ENCODE measurements at regions not wholly inside any gene's neighbourhood (a gene's known extent, or its start where the extent isn't known, plus 50 kb on each side); places are given as distances from the start of the nearest gene placed in this dataset.

DNA sequence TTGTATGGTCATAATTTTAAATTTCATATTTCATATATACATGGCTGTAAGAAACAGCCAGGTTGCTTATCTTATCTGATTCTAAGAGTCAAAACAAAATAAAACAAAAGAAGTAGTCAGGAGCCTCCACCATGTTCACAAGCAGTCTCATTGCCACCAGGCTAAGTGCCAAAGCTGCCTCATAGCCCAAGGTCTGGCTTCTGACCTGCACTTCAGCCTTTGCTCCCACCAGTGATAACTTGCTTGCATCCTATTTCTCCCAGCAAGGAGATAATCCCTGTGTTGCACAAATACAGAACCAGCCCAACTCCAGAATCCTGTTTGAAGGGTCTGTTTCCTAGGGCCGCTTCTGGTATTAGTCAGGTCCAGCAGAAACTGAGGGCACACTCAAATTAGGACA, 53.9 kb upstream of the TSKU start:
- TF ChIP-seq ATF7 (IDR thresholded peaks at IDR 0.05) (no peak), SNIP1 (IDR thresholded peaks at IDR 0.05; ENCODE audit: low read depth) (no peak), PHF21A (IDR thresholded peaks at IDR 0.05; ENCODE audit: borderline replicate concordance, low read depth) (no peak), FOXP1 (CRISPR knock-in tag; IDR thresholded peaks at IDR 0.05) (no peak)
- TF ChIP-seq, protein P1, sequence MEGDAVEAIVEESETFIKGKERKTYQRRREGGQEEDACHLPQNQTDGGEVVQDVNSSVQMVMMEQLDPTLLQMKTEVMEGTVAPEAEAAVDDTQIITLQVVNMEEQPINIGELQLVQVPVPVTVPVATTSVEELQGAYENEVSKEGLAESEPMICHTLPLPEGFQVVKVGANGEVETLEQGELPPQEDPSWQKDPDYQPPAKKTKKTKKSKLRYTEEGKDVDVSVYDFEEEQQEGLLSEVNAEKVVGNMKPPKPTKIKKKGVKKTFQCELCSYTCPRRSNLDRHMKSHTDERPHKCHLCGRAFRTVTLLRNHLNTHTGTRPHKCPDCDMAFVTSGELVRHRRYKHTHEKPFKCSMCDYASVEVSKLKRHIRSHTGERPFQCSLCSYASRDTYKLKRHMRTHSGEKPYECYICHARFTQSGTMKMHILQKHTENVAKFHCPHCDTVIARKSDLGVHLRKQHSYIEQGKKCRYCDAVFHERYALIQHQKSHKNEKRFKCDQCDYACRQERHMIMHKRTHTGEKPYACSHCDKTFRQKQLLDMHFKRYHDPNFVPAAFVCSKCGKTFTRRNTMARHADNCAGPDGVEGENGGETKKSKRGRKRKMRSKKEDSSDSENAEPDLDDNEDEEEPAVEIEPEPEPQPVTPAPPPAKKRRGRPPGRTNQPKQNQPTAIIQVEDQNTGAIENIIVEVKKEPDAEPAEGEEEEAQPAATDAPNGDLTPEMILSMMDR (IDR thresholded peaks at IDR 0.05 in 2 of 3, conservative IDR thresholded peaks at IDR 0.05 in 1 of 3; ENCODE audit: insufficient read depth in 2 of 3, low read depth in 1 of 3, low read length in 3 of 3) = no peak
- TF ChIP-seq, protein P2, sequence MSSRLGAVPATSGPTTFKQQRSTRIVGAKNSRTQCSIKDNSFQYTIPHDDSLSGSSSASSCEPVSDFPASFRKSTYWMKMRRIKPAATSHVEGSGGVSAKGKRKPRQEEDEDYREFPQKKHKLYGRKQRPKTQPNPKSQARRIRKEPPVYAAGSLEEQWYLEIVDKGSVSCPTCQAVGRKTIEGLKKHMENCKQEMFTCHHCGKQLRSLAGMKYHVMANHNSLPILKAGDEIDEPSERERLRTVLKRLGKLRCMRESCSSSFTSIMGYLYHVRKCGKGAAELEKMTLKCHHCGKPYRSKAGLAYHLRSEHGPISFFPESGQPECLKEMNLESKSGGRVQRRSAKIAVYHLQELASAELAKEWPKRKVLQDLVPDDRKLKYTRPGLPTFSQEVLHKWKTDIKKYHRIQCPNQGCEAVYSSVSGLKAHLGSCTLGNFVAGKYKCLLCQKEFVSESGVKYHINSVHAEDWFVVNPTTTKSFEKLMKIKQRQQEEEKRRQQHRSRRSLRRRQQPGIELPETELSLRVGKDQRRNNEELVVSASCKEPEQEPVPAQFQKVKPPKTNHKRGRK (tag; IDR thresholded peaks at IDR 0.05) = no peak
- TF ChIP-seq, protein P3, sequence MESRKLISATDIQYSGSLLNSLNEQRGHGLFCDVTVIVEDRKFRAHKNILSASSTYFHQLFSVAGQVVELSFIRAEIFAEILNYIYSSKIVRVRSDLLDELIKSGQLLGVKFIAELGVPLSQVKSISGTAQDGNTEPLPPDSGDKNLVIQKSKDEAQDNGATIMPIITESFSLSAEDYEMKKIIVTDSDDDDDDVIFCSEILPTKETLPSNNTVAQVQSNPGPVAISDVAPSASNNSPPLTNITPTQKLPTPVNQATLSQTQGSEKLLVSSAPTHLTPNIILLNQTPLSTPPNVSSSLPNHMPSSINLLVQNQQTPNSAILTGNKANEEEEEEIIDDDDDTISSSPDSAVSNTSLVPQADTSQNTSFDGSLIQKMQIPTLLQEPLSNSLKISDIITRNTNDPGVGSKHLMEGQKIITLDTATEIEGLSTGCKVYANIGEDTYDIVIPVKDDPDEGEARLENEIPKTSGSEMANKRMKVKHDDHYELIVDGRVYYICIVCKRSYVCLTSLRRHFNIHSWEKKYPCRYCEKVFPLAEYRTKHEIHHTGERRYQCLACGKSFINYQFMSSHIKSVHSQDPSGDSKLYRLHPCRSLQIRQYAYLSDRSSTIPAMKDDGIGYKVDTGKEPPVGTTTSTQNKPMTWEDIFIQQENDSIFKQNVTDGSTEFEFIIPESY (CRISPR knock-in tag; IDR thresholded peaks at IDR 0.05) = no peak
